Tibial artery (tissue), 4 donors: ENCODE measurements at regions not wholly inside any gene's neighbourhood (a gene's known extent, or its start where the extent isn't known, plus 50 kb on each side); places are given as distances from the start of the nearest gene placed in this dataset.

Experiments
- DNase-seq, 2 donors: peaks; one replicate each; pipeline ENCODE4 v3.0.0-alpha.2; 2019
- H3K27ac ChIP-seq, 2 donors: fragments of 200-600 bp; sonication (generic) in 1 of 2; 1 replicate in 1 of 2; 2 replicates in 1 of 2; pipeline ENCODE4 v1.5.1; 2018 to 2019; ENCODE audit warnings: mild to moderate bottlenecking in 1 of 2
- H3K27me3 ChIP-seq, 2 donors: fragments of 200-600 bp; sonication (generic) in 1 of 2; one replicate each; pipeline versions ENCODE4 v1.5.1 to v1.6.0; 2016 to 2019
- H3K36me3 ChIP-seq, 3 donors: fragments of 200-600 bp; sonication (generic) in 2 of 3; one replicate each; pipeline ENCODE4 v1.5.1; 2016 to 2019; ENCODE audit warnings: mild to moderate bottlenecking in 2 of 3
- H3K4me1 ChIP-seq, 4 donors: fragments of 200-600 bp; sonication (generic) in 2 of 4; 1 replicate in 3 of 4; 2 replicates in 1 of 4; pipeline ENCODE4 v1.5.1; 2016 to 2019
- H3K4me3 ChIP-seq, 2 donors: fragments of 200-600 bp; sonication (generic) in 1 of 2; 1 replicate in 1 of 2; 2 replicates in 1 of 2; pipeline ENCODE4 v1.5.1; 2018 to 2019; ENCODE audit warnings: mild to moderate bottlenecking in 2 of 2
- H3K9me3 ChIP-seq, 3 donors: fragments of 200-600 bp; sonication (generic) in 1 of 3; one replicate each; pipeline ENCODE4 v1.5.1; 2016 to 2019
- intact Hi-C: fragments of 100-400 bp; cut with DNase I; formaldehyde crosslinking; loops from one replicate; pipeline ENCODE4 v1.15.0; 2023; ENCODE audit warnings: low total_unique reads
- TF ChIP-seq, protein P1 (sequence below), 2 experiments: fragments of 200-600 bp in 1 of 2; fragments of 450-650 bp in 1 of 2; IDR thresholded peaks; one replicate each; pipeline ENCODE4 v1.5.1; 2017 to 2019; ENCODE audit warnings: antibody characterized with exemption in 2 of 2, mild to moderate bottlenecking in 1 of 2, moderate library complexity in 1 of 2

DNA sequence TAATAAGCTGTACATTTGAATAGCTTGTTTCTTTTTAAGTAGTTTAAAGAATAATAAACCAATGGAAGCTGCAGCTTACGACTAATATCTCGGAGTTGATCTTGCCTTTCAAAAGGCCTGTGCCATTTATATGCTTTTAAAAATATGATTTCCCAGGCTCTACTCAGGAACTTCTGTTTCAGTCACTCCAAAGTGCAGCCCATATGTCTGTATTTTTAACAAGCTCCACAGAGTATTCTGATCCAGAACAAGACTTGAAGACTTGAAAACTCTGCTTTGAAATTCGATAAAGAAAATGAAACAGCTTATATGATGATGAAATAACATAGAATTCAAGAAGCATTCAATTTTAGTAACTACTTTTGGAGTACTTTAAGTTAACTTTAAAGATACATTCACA lies 79.1 kb upstream of the PLPPR4 start:
- intact Hi-C loops: no loop called here
- no peaks in the 10 kb centered on the region for H3K9me3 ChIP-seq
- TF ChIP-seq, protein P1, sequence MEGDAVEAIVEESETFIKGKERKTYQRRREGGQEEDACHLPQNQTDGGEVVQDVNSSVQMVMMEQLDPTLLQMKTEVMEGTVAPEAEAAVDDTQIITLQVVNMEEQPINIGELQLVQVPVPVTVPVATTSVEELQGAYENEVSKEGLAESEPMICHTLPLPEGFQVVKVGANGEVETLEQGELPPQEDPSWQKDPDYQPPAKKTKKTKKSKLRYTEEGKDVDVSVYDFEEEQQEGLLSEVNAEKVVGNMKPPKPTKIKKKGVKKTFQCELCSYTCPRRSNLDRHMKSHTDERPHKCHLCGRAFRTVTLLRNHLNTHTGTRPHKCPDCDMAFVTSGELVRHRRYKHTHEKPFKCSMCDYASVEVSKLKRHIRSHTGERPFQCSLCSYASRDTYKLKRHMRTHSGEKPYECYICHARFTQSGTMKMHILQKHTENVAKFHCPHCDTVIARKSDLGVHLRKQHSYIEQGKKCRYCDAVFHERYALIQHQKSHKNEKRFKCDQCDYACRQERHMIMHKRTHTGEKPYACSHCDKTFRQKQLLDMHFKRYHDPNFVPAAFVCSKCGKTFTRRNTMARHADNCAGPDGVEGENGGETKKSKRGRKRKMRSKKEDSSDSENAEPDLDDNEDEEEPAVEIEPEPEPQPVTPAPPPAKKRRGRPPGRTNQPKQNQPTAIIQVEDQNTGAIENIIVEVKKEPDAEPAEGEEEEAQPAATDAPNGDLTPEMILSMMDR (IDR thresholded peaks at IDR 0.05): no peak
- H3K27ac ChIP-seq: no peak overlapping the region
- H3K36me3 ChIP-seq: no peaks in the 10 kb centered on the region
- no peaks in the 10 kb centered on the region for H3K27me3 ChIP-seq
- H3K4me1 ChIP-seq: no peaks in the 10 kb centered on the region
- DNase-seq: no peak
- H3K4me3 ChIP-seq: no peak overlapping the region

DNA sequence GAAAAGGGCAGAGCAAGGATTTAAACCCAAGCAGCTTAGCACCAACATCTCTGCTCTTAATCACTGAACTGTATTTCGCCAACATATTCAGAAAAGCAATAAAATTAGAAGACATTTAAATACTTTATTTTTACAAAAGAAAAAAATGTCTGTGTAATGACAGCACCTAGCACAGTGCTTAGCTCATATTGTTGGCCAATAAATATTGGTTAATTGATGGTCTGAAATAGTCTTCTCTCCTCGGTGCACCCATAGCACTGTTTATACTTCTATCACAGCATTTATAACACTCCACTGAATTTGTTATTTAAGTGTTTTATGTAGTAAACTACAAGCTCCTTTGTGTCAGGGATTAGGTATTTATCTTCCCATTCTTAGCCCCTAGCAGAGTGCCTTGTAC lies 70.9 kb upstream of the PLPPR4 start:
- Histone ChIP-seq H3K4me3 (no peak overlapping the region), H3K4me1 (no peaks in the 10 kb centered on the region), H3K27me3 (no peaks in the 10 kb centered on the region), H3K36me3 (no peaks in the 10 kb centered on the region), H3K9me3 (no peaks in the 10 kb centered on the region), H3K27ac (no peak overlapping the region)
- DNase-seq: no peak
- intact Hi-C loops: no loop called here
- TF ChIP-seq, protein P1 (IDR thresholded peaks at IDR 0.05): no peak

DNA sequence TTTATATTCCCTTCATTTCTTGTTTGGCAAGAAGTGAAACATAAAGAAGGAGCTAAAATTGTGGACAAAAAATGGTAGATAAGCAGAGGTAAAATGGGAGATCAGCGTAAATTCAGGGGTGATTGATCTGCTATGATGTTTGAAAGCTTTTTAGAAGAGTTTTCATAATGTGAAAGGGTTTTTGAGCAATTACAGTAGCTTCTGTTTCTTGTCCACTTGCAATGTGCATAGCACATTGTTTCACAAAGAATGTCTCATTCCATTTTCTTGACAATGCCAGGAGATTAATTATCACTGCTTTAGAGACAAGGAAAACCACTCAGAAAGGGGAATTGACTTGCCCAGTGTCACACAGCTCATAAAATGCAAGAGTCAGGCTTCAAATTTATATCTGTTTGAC lies 65.9 kb upstream of the PLPPR4 start:
- Histone ChIP-seq H3K27ac (no peak overlapping the region), H3K27me3 (no peaks in the 10 kb centered on the region), H3K9me3 (no peaks in the 10 kb centered on the region), H3K4me3 (no peak overlapping the region), H3K36me3 (no peaks in the 10 kb centered on the region), H3K4me1 (no peaks in the 10 kb centered on the region)
- DNase-seq: no peak
- TF ChIP-seq, protein P1 (IDR thresholded peaks at IDR 0.05): no peak
- intact Hi-C loops: no loop called here

DNA sequence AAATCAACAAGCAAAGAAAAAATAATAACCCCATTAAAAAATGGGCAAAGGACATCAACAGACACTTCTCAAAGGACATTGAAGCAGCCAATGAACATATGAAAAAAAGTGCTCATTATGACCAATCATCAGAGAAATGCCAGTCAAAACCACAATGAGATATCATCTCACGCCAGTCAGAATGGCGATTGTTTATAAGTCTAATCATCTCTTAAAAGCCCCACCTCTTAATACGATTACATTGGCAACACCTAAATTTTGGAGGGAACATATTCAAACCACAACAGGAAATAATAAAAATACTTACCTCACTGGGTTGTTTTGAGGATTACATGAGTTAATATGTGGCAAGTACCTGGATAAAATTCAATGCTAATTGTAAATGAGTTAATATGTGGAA lies 57.1 kb upstream of the PLPPR4 start:
- no peaks in the 10 kb centered on the region for H3K27me3 ChIP-seq
- no peaks in the 10 kb centered on the region for H3K36me3 ChIP-seq
- H3K4me3 ChIP-seq: no peak overlapping the region
- H3K9me3 ChIP-seq: no peaks in the 10 kb centered on the region
- H3K27ac ChIP-seq: no peak overlapping the region
- DNase-seq: no peak
- no peaks in the 10 kb centered on the region for H3K4me1 ChIP-seq
- intact Hi-C loops: no loop called here
- TF ChIP-seq, protein P1 (IDR thresholded peaks at IDR 0.05): no peak
